HG03565 (cell line): ENCODE measurements at regions not wholly inside any gene's neighbourhood (a gene's known extent, or its start where the extent isn't known, plus 50 kb on each side); places are given as distances from the start of the nearest gene placed in this dataset.
"Not testable (repeated sequence)": the region's sequence is repeated elsewhere in the genome, so short reads cannot be mapped to it uniquely, and the experiment has no call there.

Source experiments
- ATAC-seq: cut with Tn5 transposase; IDR thresholded peaks from one replicate; pipeline ENCODE4 v1.9.1; 2021; ENCODE audit warnings: mild to moderate bottlenecking, moderate library complexity; ENCODE audit not compliant: unreplicated experiment

- no peak for ATAC-seq
Measured at GRCh38 chr9:36521148-36521547, 51.5 kb upstream of the MELK start.

DNA sequence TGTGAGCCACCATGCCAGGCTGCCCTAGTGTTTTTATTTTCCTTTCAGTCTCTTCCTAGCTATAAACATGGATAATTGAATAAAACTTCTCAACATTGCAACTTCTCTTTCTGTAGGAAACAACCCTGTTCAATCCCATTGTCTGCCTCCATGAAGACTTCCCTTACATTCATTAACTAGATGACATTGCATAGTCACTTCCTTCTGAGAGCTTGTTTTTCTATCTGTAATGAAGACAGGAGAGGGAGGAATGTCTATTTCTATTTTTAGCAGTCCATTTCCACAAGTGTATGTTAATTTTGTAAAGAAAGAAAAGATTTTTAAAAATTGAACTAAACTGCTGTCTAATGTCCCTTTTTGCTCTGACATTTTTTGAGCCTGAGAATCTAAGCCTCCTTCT, 55.6 kb upstream of the MELK start:
- ATAC-seq = no peak

DNA sequence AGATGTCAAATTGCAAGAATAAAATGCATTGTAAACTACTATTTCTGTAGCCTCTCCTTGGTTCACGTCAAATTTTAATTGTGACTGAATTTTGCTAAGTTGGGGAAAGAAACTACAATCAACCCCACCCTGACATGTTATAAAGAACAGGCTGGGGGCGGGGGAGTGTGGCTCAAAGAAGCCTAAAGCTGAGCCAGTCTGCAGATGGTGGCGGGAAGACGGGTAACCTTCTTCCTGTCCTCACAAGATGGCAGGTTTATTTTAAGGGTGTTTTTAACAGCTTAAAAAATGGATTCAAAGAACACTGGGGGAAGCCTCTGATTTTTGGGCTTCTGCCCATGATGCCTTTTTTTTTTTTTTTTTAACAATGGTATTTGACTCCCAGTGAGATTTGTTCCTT, 68.5 kb upstream of the MELK start:
- ATAC-seq = no peak

- no peak for ATAC-seq
Measured at GRCh38 chr9:36503172-36504088, 69.3 kb upstream of the MELK start.

DNA sequence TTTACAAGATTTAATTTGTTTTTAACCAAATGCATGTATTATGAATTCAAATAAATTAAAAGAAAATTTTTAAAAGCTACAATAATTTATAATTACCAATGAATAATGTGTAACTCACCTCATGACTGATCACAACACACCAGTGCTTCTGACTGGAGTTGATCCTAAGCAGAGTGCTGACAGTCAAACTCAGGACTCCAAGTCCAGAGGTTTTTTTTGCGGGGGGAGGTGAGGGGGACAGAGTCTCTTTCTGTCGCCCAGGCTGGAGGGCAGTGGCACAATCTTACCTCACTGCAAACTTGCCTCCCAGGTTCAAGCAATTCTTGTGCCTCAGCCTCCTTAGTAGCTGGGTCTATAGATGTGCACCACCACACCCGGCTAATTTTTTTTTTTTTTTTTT, 71.0 kb upstream of the MELK start:
- ATAC-seq = no peak

- not testable (repeated sequence) for ATAC-seq
Measured at GRCh38 chr9:36500931-36501330, 71.8 kb upstream of the MELK start.

GRCh38 chr9:36499174-36499890, 73.4 kb upstream of the MELK start:
- no peak for ATAC-seq

DNA sequence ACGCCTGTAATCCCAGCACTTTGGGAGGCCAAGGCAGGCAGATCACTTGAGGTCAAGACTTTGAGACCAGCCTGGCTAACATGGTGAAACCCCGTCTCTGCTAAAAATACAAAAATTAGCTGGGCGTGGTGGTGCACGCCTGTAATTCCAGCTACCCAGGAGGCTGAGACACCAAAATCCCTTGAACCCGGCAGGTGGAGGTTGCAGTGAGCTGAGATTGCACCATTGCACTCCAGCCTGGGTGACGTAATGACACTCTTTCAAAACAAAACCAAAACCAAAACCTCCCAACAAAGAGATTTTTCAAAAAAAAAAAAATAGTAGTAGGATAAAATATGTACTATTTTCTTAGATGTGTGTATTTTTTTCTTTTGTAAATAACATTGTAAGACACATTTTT, 79.1 kb upstream of the MELK start:
- not testable (repeated sequence) for ATAC-seq

DNA sequence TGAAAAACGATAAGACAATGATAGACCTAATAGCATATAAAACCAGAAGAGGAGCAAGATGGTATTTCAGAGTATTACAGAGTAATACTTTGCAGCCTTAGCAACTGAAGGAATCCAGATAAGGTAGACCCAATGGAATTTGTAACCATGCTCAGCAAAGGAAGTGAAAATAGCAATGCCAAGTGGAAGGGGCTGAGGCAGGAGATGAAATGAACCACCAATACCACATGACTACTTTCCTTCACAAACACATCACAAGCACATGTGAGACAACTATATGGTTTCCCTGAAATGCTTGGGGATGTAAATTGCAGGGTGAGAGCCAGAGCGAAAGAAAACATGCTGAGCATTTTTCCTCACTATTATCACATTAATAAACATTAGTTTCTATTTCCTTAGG, 79.8 kb upstream of the MELK start:
- no peak for ATAC-seq

DNA sequence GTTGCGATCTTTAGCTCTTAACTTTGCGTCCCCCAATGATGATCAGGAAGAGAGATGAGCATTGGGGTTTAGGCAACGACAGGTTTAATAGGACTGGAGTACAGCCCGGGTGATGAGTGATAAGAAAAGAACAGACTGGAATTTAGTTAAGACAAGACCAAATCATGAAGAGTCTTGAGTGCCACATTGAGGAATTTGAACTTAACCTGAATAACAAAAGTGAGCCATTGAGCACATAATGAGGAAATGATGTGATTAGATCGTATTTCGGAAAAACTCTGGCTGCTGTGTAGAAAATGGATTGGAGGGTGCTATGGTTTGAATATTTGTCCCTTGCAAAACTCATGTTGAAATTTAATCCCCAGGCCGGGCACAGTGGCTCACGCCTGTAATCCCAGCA, 83.2 kb upstream of the MELK start:
- ATAC-seq = no peak

GRCh38 chr9:36488389-36488756, 84.3 kb upstream of the MELK start:
- no peak for ATAC-seq

DNA sequence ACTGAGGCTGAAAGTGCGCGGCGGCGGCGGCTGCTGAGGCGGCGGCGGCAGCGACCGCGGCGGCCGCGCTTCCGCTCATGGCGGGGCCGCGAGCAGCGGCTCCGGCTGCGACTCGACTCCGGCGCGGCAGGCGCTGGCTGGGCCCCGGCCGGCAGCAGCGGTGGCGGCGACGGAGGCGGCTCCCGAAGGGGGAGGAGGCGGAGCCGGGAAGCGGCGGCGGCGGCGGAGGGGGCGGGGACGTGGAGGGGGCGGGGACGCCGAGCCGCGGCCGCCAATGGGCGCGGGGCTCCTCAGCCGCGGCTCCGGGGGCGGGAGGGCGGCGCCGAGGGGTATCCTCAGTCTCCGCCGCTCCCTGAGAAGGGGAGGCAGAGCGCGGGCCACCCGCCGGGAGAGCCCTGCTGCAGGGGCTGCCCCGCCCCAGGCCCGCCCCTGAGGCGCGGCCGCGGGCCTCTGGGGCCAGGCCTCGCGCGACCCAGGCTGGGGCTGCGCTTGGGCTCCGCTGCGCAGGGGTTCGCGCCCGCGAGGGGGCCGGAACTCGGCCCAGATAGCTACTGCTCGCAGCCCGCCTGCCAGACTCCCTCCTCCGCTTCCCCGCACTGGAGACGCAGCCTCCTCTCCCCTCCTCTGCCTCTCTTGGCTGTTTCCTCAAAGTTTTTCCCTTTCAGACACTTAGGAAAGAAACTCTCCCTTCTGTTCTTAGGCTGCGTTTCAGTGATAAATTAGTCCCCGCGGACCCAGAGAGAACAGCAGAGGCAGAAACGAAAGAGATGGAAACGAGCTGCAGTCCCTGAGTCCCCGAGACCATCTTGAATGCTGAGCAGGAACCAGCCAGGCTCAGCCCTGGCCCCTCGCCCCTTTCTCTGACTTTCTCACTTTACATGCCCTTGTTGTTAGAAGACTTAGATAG, 85.0 kb upstream of the MELK start:
- ATAC-seq = peak; percentile 75

- peak; percentile 27 for ATAC-seq
Measured at GRCh38 chr9:36486933-36487481, 85.7 kb upstream of the MELK start.

DNA sequence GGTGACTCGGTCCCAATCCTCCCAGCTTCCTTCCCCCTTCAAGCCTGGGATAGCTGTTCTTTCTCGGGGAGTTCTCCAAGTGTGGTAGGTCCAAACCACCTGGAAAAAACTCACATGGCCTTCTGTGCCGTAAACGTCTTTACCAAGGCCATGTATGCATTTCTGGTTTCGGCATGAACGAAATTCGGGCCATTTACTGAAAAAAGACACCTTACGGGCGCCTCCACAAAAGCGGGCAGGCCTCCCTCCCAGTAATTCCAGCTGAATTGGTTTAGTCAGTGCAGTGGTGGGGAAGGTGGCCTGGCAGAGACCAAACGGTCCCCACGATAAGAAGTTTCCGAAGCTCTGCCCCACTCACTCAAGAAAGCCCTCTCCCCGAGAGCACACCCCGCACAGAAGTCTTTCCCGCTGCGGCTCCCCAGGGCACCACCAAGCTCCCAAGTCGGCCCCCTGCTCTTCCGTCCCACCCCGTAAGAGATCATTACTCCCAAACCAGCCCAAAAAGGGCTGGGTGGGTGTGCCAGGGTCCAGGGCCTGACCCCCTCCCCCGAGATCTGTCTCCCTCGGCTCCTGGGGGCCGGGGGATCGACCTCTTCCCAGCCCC, 86.3 kb upstream of the MELK start:
- ATAC-seq = no peak

DNA sequence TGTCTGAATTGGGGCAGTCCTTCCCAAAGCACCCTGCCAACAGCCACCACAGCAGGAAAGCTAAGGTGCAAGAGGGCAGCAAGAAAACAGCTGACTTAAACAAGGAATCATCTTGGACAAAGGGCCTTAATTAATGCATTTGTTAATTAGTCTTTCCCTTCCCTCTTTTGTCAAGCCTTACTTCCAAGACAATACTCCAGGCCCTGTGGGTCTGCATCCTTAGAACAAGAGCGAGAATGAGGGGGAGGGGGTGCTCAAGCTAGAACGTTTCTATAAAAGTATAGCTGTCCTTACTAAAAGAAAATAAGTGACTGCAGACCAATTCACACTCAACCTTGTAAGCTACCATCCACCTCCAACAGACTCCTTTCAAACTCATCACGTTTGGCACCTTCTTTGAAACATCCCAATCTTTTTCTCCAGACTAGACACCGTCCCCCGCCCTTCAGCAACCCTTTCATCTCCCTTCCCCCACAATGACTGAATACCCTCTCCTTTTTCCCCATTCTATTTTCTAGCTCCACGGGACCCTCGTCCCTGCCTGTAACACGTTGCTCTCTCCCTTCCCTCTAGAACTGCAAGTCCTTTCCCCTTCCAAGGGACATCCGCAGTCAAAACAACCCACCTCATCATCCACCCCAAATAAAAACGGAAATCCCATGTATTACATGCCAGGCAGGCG, 85.7 kb upstream of the RNF38 start:
- ATAC-seq = no peak

DNA sequence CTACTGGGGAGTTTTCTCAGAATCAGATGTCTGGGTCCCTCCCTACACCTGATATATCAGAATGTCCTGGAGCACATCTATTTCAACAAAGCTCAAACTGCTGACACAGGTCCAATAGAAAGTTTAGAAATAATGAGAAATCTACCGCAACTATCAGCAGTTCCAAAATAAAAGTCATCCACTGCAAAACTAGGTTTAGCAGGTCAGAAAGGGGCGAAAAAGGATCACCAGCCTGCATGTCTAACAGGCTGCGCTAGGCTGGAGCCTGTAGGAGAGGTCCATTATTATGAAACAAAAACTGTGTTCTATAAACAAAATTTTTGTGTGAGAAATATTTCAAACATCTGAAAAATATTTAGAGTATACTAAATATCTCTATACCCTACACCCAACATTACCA, 84.1 kb upstream of the RNF38 start:
- no peak for ATAC-seq

- ATAC-seq = no peak
Measured at GRCh38 chr9:36479101-36479500, 79.0 kb upstream of the RNF38 start.

GRCh38 chr9:36471359-36471758, 71.3 kb upstream of the RNF38 start:
- no peak for ATAC-seq

DNA sequence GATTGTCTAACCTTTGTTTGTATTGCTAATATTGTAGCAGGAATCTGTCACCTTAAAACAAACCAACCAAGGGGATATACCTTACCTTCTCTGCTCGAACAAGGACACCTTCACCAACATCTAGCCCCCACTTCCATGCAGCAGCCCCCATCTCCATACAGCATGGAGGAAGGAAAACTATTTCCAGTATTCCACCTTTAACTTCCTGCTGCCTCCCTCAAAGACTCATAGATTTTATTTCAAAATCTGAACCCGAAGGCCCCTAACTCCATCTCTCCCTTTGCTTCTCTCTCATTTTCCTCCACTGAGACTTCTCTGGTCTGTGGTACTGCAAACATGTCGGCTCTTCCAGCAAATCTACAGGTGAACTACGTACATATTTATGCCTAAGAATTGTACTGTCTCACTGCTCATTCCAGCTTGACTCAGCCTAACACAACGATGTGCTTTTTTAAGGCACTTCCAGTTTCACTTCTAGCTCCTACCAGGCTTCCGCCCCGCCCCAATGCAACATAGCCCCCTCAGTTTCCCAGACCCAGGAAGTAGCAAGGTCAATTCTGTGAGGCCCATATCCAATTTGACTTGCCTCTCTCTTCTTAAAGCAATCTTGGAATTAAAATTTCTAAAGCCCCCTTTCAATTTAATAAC, 70.7 kb upstream of the RNF38 start:
- peak; percentile 87 for ATAC-seq

GRCh38 chr9:36463467-36463866, 63.4 kb upstream of the RNF38 start:
- ATAC-seq = no peak
